GM23338 (cell line): ENCODE measurements at regions not wholly inside any gene's neighbourhood (a gene's known extent, or its start where the extent isn't known, plus 50 kb on each side); places are given as distances from the start of the nearest gene placed in this dataset.

Experiments used
- ATAC-seq: fragments of 200-7000 bp; cut with Tn5 transposase; 3 replicates; pipeline ENCODE4 v1.9.1; 2020
- DNase-seq: peaks from one replicate; pipeline ENCODE4 v3.0.0-alpha.2; 2015; ENCODE audit warnings: low spot score
- H2AFZ ChIP-seq: fragments of 200-600 bp; sonication (generic); 2 replicates; pipeline ENCODE4 v1.8.0; 2016; ENCODE audit warnings: antibody characterized with exemption, mild to moderate bottlenecking, moderate library complexity
- H3F3A ChIP-seq: fragments of 200-600 bp; sonication (generic); replicated peaks from 2 replicates; pipeline ENCODE4 v1.8.0; 2017; ENCODE audit warnings: antibody characterized with exemption, mixed run types, low read depth
- H3K27ac ChIP-seq: fragments of 200-600 bp; sonication (generic); 2 replicates; pipeline ENCODE4 v1.6.1; 2016; ENCODE audit warnings: low read depth
- H3K27me3 ChIP-seq: fragments of 200-600 bp; sonication (generic); 2 replicates; pipeline ENCODE4 v1.8.0; 2016; ENCODE audit warnings: mild to moderate bottlenecking, mixed run types, moderate library complexity; ENCODE audit not compliant: insufficient read depth
- H3K36me3 ChIP-seq: fragments of 200-600 bp; sonication (generic); 2 replicates; pipeline ENCODE4 v1.8.0; 2016; ENCODE audit warnings: mild to moderate bottlenecking; ENCODE audit not compliant: insufficient read depth
- H3K4me1 ChIP-seq: fragments of 200-600 bp; sonication (generic); 2 replicates; pipeline ENCODE4 v1.8.0; 2016; ENCODE audit warnings: mild to moderate bottlenecking, moderate library complexity; ENCODE audit not compliant: insufficient read depth
- H3K4me2 ChIP-seq: fragments of 200-600 bp; sonication (generic); 2 replicates; pipeline ENCODE4 v1.7.1; 2017; ENCODE audit warnings: mixed run types
- H3K4me3 ChIP-seq: fragments of 200-600 bp; sonication (generic); 2 replicates; pipeline ENCODE4 v1.6.1; 2016; ENCODE audit warnings: mixed run types
- H3K79me2 ChIP-seq: fragments of 200-600 bp; sonication (generic); replicated peaks from 2 replicates; pipeline ENCODE4 v1.8.0; 2017; ENCODE audit warnings: mild to moderate bottlenecking; ENCODE audit not compliant: insufficient read depth
- H3K9me2 ChIP-seq: fragments of 200-600 bp; sonication (generic); 2 replicates; pipeline ENCODE4 v1.8.0; 2017; ENCODE audit not compliant: insufficient read depth
- H4K20me1 ChIP-seq: fragments of 200-600 bp; sonication (generic); replicated peaks from 2 replicates; pipeline ENCODE4 v1.8.0; 2017; ENCODE audit warnings: mild to moderate bottlenecking; ENCODE audit not compliant: insufficient read depth
- H3K27ac Mint-ChIP-seq: 2 replicates; pipeline ENCODE4 v1.8.0; 2020; ENCODE audit warnings: inconsistent platforms, mild to moderate bottlenecking, moderate library complexity, mixed read lengths
- H3K27me3 Mint-ChIP-seq: 3 replicates; pipeline ENCODE4 v1.8.0; 2022; ENCODE audit warnings: low read depth, mild to moderate bottlenecking, moderate library complexity, mixed read lengths, inconsistent platforms; ENCODE audit not compliant: insufficient read depth, poor library complexity
- H3K36me3 Mint-ChIP-seq: 3 replicates; pipeline ENCODE4 v1.8.0; 2021; ENCODE audit warnings: low read depth, mild to moderate bottlenecking, inconsistent platforms, moderate library complexity, mixed read lengths
- H3K4me1 Mint-ChIP-seq: 3 replicates; pipeline ENCODE4 v1.8.0; 2020; ENCODE audit warnings: mild to moderate bottlenecking, inconsistent platforms, mixed read lengths
- H3K4me3 Mint-ChIP-seq: 3 replicates; pipeline ENCODE4 v1.8.0; 2021; ENCODE audit warnings: moderate library complexity, mild to moderate bottlenecking, inconsistent platforms, mixed read lengths
- H3K9me3 Mint-ChIP-seq: 3 replicates; pipeline ENCODE4 v1.8.0; 2020; ENCODE audit warnings: moderate library complexity, mild to moderate bottlenecking, inconsistent platforms, mixed read lengths
- CREB1 ChIP-seq: fragments of 250-450 bp; sonication (Bioruptor Pico); IDR thresholded peaks from 2 replicates; pipeline ENCODE4 v1.5.0; 2020; ENCODE audit warnings: low read depth, mild to moderate bottlenecking, moderate library complexity
- CTCF ChIP-seq, 2 experiments: fragments of 200-600 bp in 1 of 2; sonication (generic) in 1 of 2; conservative IDR thresholded peaks; 2 replicates each; pipeline versions ENCODE4 v1.5.1 to v1.6.1; 2016 to 2017; ENCODE audit warnings: antibody characterized with exemption in 2 of 2, low read depth in 2 of 2, mild to moderate bottlenecking in 2 of 2, moderate library complexity in 1 of 2
- ETS1 ChIP-seq: IDR thresholded peaks from 2 replicates; pipeline ENCODE4 v1.6.1; 2016; ENCODE audit warnings: antibody characterized with exemption
- EZH2 ChIP-seq: fragments of 200-600 bp; sonication (generic); IDR thresholded peaks from one replicate; pipeline ENCODE4 v1.8.0; 2017; ENCODE audit warnings: antibody characterized with exemption, mild to moderate bottlenecking, low read depth; ENCODE audit not compliant: unreplicated experiment
- EZH2phosphoT487 ChIP-seq: fragments of 200-600 bp; sonication (generic); IDR thresholded peaks from one replicate; pipeline ENCODE4 v1.8.1; 2018; ENCODE audit warnings: antibody characterized with exemption; ENCODE audit not compliant: unreplicated experiment
- JUNB ChIP-seq: IDR thresholded peaks from one replicate; pipeline ENCODE4 v1.6.1; 2016; ENCODE audit warnings: antibody characterized with exemption; ENCODE audit not compliant: unreplicated experiment
- NANOG ChIP-seq: IDR thresholded peaks from 2 replicates; pipeline ENCODE4 v1.6.1; 2016; ENCODE audit warnings: antibody characterized with exemption, borderline replicate concordance
- POLR2AphosphoS5 ChIP-seq: IDR thresholded peaks from 2 replicates; pipeline ENCODE4 v1.6.1; 2016; ENCODE audit warnings: antibody characterized with exemption, low read depth
- REST ChIP-seq: IDR thresholded peaks from one replicate; pipeline ENCODE4 v1.6.1; 2018; ENCODE audit warnings: antibody characterized with exemption; ENCODE audit not compliant: unreplicated experiment
- STAT1 ChIP-seq: IDR thresholded peaks from one replicate; pipeline ENCODE4 v1.6.1; 2016; ENCODE audit warnings: antibody characterized with exemption; ENCODE audit not compliant: unreplicated experiment
- ZNF114 ChIP-seq: fragments of 250-450 bp; sonication (Bioruptor Pico); IDR thresholded peaks from 2 replicates; pipeline ENCODE4 v1.5.0; 2020; ENCODE audit warnings: mild to moderate bottlenecking, moderate library complexity
- ZNF331 ChIP-seq: fragments of 250-450 bp; sonication (Bioruptor Pico); IDR thresholded peaks from 2 replicates; pipeline ENCODE4 v1.5.0; 2020; ENCODE audit warnings: low read depth, mild to moderate bottlenecking, moderate library complexity
- ZNF462 ChIP-seq: fragments of 250-450 bp; sonication (Bioruptor Pico); IDR thresholded peaks from 2 replicates; pipeline ENCODE4 v1.5.0; 2020; ENCODE audit warnings: mild to moderate bottlenecking, moderate library complexity

GRCh38 chr12:85657251-85657650 is 179.0 kb downstream of the RASSF9 start:
- Histone ChIP-seq H3K36me3 (peaks cover 9% of the 10 kb centered on the region; the same call in 1 of the 2 replicates), H3F3A (no peaks in the 10 kb centered on the region), H4K20me1 (no peaks in the 10 kb centered on the region), H3K9me2 (peaks cover 10% of the 10 kb centered on the region), H3K4me1 (no peaks in the 10 kb centered on the region), H3K4me3 (no peak overlapping the region), H3K27ac (no peak overlapping the region), H3K4me2 (no peak overlapping the region), H3K79me2 (no peaks in the 10 kb centered on the region), H2AFZ (no peak overlapping the region), H3K27me3 (no peaks in the 10 kb centered on the region)
- no peaks in the 10 kb centered on the region for H3K4me1 Mint-ChIP-seq
- TF ChIP-seq ZNF462 (CRISPR knock-in tag) (no peak), NANOG (no peak), ZNF114 (CRISPR knock-in tag) (no peak), ETS1 (no peak), EZH2phosphoT487 (no peak), EZH2 (no peak), STAT1 (no peak), REST (no peak), JUNB (no peak), POLR2AphosphoS5 (no peak), CTCF (conservative IDR thresholded peaks at IDR 0.05; ENCODE audit: low read depth in 2 of 2) (no peak), CREB1 (no peak), ZNF331 (no peak)
- no peak overlapping the region for H3K4me3 Mint-ChIP-seq
- no peak overlapping the region for H3K27ac Mint-ChIP-seq
- no peak for DNase-seq
- no peak for ATAC-seq
- H3K9me3 Mint-ChIP-seq: peaks cover 23% of the 10 kb centered on the region
- H3K36me3 Mint-ChIP-seq: peaks cover 23% of the 10 kb centered on the region
- no peaks in the 10 kb centered on the region for H3K27me3 Mint-ChIP-seq
